Fibroblast of pulmonary artery (primary cell): ENCODE measurements at regions not wholly inside any gene's neighbourhood (a gene's known extent, or its start where the extent isn't known, plus 50 kb on each side); places are given as distances from the start of the nearest gene placed in this dataset.

Experiments
- DNase-seq: peaks from one replicate; pipeline ENCODE4 v3.0.0-alpha.2; 2010; ENCODE audit warnings: low read depth
- H3K4me3 ChIP-seq: replicated peaks from 2 replicates; pipeline ENCODE4 v1.5.1; 2011; ENCODE audit warnings: low read depth, mild to moderate bottlenecking, control low read depth, low read length, moderate library complexity
- CTCF ChIP-seq: IDR thresholded peaks from 2 replicates; pipeline ENCODE4 v1.5.1; 2011; ENCODE audit warnings: mild to moderate bottlenecking, control low read depth, low read length, inconsistent platforms; ENCODE audit errors: missing control alignments

- H3K4me3 ChIP-seq = no peak overlapping the region
- DNase-seq = no peak
- TF ChIP-seq CTCF = no peak
These were observed 85.9 kb upstream of the DPH5 start for GRCh38 chr1:101111461-101111860.

GRCh38 chr1:101109791-101110190 lies 84.2 kb upstream of the DPH5 start:
- DNase-seq = no peak
- no peak for TF ChIP-seq CTCF
- no peak overlapping the region for H3K4me3 ChIP-seq

GRCh38 chr1:101108111-101108500 lies 82.5 kb upstream of the DPH5 start:
- TF ChIP-seq CTCF = no peak
- no peak overlapping the region for H3K4me3 ChIP-seq
- no peak for DNase-seq

GRCh38 chr1:101107496-101108110 lies 82.0 kb upstream of the DPH5 start:
- no peak for DNase-seq
- H3K4me3 ChIP-seq = no peak overlapping the region
- no peak for TF ChIP-seq CTCF

- H3K4me3 ChIP-seq = no peak overlapping the region
- TF ChIP-seq CTCF = no peak
- DNase-seq = peak; percentile 10
These were observed 80.3 kb upstream of the DPH5 start for GRCh38 chr1:101105877-101106276.

GRCh38 chr1:101102426-101103156 lies 77.0 kb upstream of the DPH5 start:
- TF ChIP-seq CTCF = no peak
- DNase-seq = no peak
- no peak overlapping the region for H3K4me3 ChIP-seq

GRCh38 chr1:101101360-101101759 lies 75.8 kb upstream of the DPH5 start:
- no peak for TF ChIP-seq CTCF
- peak; percentile 61 for DNase-seq
- H3K4me3 ChIP-seq = no peak overlapping the region
